HUES64 (cell line): ENCODE measurements at regions not wholly inside any gene's neighbourhood (a gene's known extent, or its start where the extent isn't known, plus 50 kb on each side); places are given as distances from the start of the nearest gene placed in this dataset.

Experiments used
- H3K27ac ChIP-seq: 2 replicates; pipeline ENCODE4 v1.7.0; 2013; ENCODE audit warnings: low read depth, low read length, inconsistent platforms
- H3K27me3 ChIP-seq: 2 replicates; pipeline ENCODE4 v1.6.1; 2013; ENCODE audit warnings: mild to moderate bottlenecking, low read length; ENCODE audit not compliant: insufficient read depth
- H3K36me3 ChIP-seq: 2 replicates; pipeline ENCODE4 v1.6.1; 2013; ENCODE audit warnings: mild to moderate bottlenecking, low read length; ENCODE audit not compliant: insufficient read depth
- H3K4me1 ChIP-seq: 2 replicates; pipeline ENCODE4 v1.6.1; 2013; ENCODE audit warnings: mild to moderate bottlenecking, low read length, moderate library complexity; ENCODE audit not compliant: insufficient read depth
- H3K4me3 ChIP-seq: 2 replicates; pipeline ENCODE4 v1.5.1; 2013; ENCODE audit warnings: mild to moderate bottlenecking, low read length, moderate library complexity
- H3K9ac ChIP-seq: 2 replicates; pipeline ENCODE4 v1.6.1; 2013; ENCODE audit warnings: mild to moderate bottlenecking, low read depth, low read length
- H3K9me3 ChIP-seq: 2 replicates; pipeline ENCODE4 v1.6.1; 2013; ENCODE audit warnings: low read depth, low read length; ENCODE audit not compliant: insufficient read depth
- WGBS: fragments of 150-250, 120-280 bp; methylation state at CpG from one replicate; pipeline ENCODE4 v1.1.7; 2013; ENCODE audit warnings: missing lambda C conversion rate; 5-methylcytosine and 5-hydroxymethylcytosine counted together

GRCh38 chr15:53880357-53880756, 97.9 kb upstream of the UNC13C start:
- Histone ChIP-seq H3K36me3 (no peaks in the 10 kb centered on the region), H3K27me3 (no peaks in the 10 kb centered on the region), H3K9ac (no peak overlapping the region), H3K4me1 (no peaks in the 10 kb centered on the region), H3K4me3 (no peak overlapping the region), H3K9me3 (no peaks in the 10 kb centered on the region), H3K27ac (no peak overlapping the region)
- WGBS = 91% methylated on average over 7 of the region's 8 CpGs

GRCh38 chr15:53875711-53876110, 102.5 kb upstream of the UNC13C start:
- no peaks in the 10 kb centered on the region for H3K4me1 ChIP-seq
- no peaks in the 10 kb centered on the region for H3K36me3 ChIP-seq
- H3K27ac ChIP-seq = no peak overlapping the region
- no peak overlapping the region for H3K4me3 ChIP-seq
- H3K9ac ChIP-seq = no peak overlapping the region
- 90% methylated on average over 1 of the region's 2 CpGs for WGBS
- H3K9me3 ChIP-seq = no peaks in the 10 kb centered on the region
- H3K27me3 ChIP-seq = no peaks in the 10 kb centered on the region

- WGBS = 96% methylated on average over 1 of the region's 1 CpG
- no peak overlapping the region for H3K4me3 ChIP-seq
These were observed 103.1 kb upstream of the UNC13C start for GRCh38 chr15:53875139-53875538.

GRCh38 chr15:53872410-53872809, 105.8 kb upstream of the UNC13C start:
- no peak overlapping the region for H3K27ac ChIP-seq
- H3K9ac ChIP-seq = no peak overlapping the region
- H3K27me3 ChIP-seq = no peaks in the 10 kb centered on the region
- H3K9me3 ChIP-seq = peaks cover 13% of the 10 kb centered on the region
- no peaks in the 10 kb centered on the region for H3K36me3 ChIP-seq
- 94% methylated on average over 2 of the region's 2 CpGs for WGBS
- no peaks in the 10 kb centered on the region for H3K4me1 ChIP-seq
- no peak overlapping the region for H3K4me3 ChIP-seq

More at GRCh38 chr15:53875139-53875538, 103.1 kb upstream of the UNC13C start:
- no peaks in the 10 kb centered on the region for H3K4me1 ChIP-seq
- no peak overlapping the region for H3K27ac ChIP-seq
- no peak overlapping the region for H3K9ac ChIP-seq
- H3K9me3 ChIP-seq = peaks cover 3% of the 10 kb centered on the region; the same call in 1 of the 2 replicates
- no peaks in the 10 kb centered on the region for H3K36me3 ChIP-seq
- no peaks in the 10 kb centered on the region for H3K27me3 ChIP-seq

GRCh38 chr15:53869806-53870073, 108.5 kb upstream of the UNC13C start:
- no peaks in the 10 kb centered on the region for H3K27me3 ChIP-seq
- peaks cover 13% of the 10 kb centered on the region for H3K9me3 ChIP-seq
- no peaks in the 10 kb centered on the region for H3K36me3 ChIP-seq
- no peak overlapping the region for H3K9ac ChIP-seq
- no peaks in the 10 kb centered on the region for H3K4me1 ChIP-seq
- 90% methylated on average over 1 of the region's 1 CpG for WGBS
- H3K27ac ChIP-seq = no peak overlapping the region
- no peak overlapping the region for H3K4me3 ChIP-seq

GRCh38 chr15:53869044-53869805, 109.0 kb upstream of the UNC13C start:
- peaks cover 13% of the 10 kb centered on the region for H3K9me3 ChIP-seq
- no peaks in the 10 kb centered on the region for H3K36me3 ChIP-seq
- no peak overlapping the region for H3K4me3 ChIP-seq
- no peak overlapping the region for H3K9ac ChIP-seq
- WGBS = 91% methylated on average over 6 of the region's 7 CpGs
- H3K27ac ChIP-seq = no peak overlapping the region
- no peaks in the 10 kb centered on the region for H3K4me1 ChIP-seq
- no peaks in the 10 kb centered on the region for H3K27me3 ChIP-seq

- 96% methylated on average over 3 of the region's 3 CpGs for WGBS
- Histone ChIP-seq H3K27me3 (no peaks in the 10 kb centered on the region), H3K9ac (no peak overlapping the region), H3K4me3 (no peak overlapping the region), H3K36me3 (no peaks in the 10 kb centered on the region), H3K27ac (no peak overlapping the region), H3K4me1 (no peaks in the 10 kb centered on the region), H3K9me3 (no peaks in the 10 kb centered on the region)
These were observed 102.9 kb upstream of the WDR72 start for GRCh38 chr15:53862386-53862785.

GRCh38 chr15:53861792-53862191, 102.3 kb upstream of the WDR72 start:
- WGBS = 93% methylated on average over 2 of the region's 2 CpGs
- Histone ChIP-seq H3K36me3 (no peaks in the 10 kb centered on the region), H3K9ac (no peak overlapping the region), H3K4me1 (no peaks in the 10 kb centered on the region), H3K27me3 (no peaks in the 10 kb centered on the region), H3K4me3 (no peak overlapping the region), H3K27ac (no peak overlapping the region), H3K9me3 (no peaks in the 10 kb centered on the region)

- Histone ChIP-seq H3K4me1 (no peaks in the 10 kb centered on the region), H3K4me3 (no peak overlapping the region), H3K27ac (no peak overlapping the region), H3K9ac (no peak overlapping the region), H3K9me3 (no peaks in the 10 kb centered on the region), H3K36me3 (no peaks in the 10 kb centered on the region), H3K27me3 (no peaks in the 10 kb centered on the region)
- 96% methylated on average over 7 of the region's 7 CpGs for WGBS
These were observed 91.8 kb upstream of the WDR72 start for GRCh38 chr15:53851110-53851848.

- no peak overlapping the region for H3K4me3 ChIP-seq
- H3K27ac ChIP-seq = no peak overlapping the region
- H3K27me3 ChIP-seq = no peaks in the 10 kb centered on the region
- no peaks in the 10 kb centered on the region for H3K9me3 ChIP-seq
- H3K4me1 ChIP-seq = no peaks in the 10 kb centered on the region
- no CpG with 5 or more reads among the region's 2 CpGs for WGBS
- no peak overlapping the region for H3K9ac ChIP-seq
- no peaks in the 10 kb centered on the region for H3K36me3 ChIP-seq
These were observed 88.3 kb upstream of the WDR72 start for GRCh38 chr15:53847745-53848144.

- Histone ChIP-seq H3K36me3 (no peaks in the 10 kb centered on the region), H3K4me3 (no peak overlapping the region), H3K9ac (no peak overlapping the region), H3K9me3 (no peaks in the 10 kb centered on the region), H3K4me1 (no peaks in the 10 kb centered on the region), H3K27ac (no peak overlapping the region), H3K27me3 (no peaks in the 10 kb centered on the region)
- WGBS = 85% methylated on average over 2 of the region's 2 CpGs
These were observed 85.2 kb upstream of the WDR72 start for GRCh38 chr15:53844634-53845033.
